ENCODE measurements at regions not wholly inside any gene's neighbourhood (a gene's known extent, or its start where the extent isn't known, plus 50 kb on each side); places are given as distances from the start of the nearest gene placed in this dataset.
A peak's percentile ranks its signal among the peaks of the same experiment; 100 is the strongest.

GRCh38 chr12:127536833-127537428 is 730.0 kb upstream of the TMEM132C start:
- no peak for DNase-seq (ENCODE audit: low spot score)

DNA sequence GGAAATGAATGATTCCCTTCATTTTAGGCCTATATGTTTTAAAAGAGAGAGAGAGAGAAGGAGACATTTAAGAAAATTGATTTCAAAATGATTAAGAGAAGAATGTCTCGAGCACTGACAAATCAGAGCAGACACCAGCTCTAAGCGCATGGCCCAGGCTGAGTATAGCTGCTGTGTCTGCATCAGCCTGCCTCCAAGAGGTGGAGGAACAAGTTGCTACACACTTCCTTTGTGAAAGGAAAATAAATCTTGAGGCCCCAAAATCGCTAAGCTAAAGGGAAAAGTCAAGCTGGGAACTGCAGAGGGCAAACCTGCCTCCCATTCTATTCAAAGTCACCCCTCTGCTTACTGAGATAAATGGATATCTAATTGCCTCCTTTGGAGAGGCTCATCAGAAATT is 728.7 kb upstream of the TMEM132C start:
- DNase-seq (ENCODE audit: low spot score): no peak

DNA sequence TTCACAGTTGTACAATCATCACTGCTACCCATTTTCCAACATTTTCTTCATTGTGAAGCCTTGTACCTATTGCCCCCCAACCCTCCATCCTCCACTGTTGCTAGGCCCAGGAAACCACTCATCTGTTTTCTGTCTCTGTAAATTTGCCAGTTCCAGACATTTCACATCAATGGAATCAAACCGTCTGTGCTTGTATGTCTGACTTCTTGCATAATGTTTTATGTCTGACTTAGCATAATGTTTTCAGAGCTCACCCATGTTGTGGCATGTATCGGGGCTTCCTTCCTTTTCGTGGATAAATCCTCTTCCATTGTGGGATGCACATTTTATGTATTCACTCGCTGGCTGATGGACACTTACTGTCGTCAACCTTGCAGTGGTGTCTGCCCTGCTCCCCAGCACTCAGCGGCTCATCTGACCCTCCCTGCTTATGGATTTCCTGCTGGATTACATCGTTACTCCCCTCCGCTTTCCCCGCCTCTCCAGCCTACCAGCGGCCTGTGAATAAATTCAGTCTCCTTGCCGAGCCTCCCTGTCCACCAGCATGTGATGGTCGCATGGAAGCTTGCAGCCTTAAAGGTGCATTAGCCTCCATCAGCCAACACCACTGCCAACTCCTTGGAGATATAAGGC is 727.6 kb upstream of the TMEM132C start:
- no peak for DNase-seq (ENCODE audit: low spot score)

DNA sequence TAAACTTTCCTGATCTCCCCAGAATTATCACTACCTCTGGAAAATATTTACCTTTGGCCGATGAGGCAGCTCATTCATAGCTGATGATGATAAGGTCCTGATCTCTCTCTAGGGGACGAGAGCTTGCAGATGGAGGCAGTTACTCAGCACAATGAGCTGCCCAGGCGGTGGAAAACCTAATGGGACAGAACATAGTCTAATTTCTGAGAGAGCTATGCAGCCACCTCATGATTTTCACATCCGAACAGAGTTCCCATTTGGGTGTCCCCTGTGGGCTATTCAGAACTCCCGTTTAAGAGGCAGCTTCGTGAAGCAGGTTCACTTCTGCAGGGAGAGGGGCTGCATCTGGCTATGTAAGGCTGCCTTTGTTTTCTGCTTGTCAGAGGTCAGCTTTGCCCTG is 724.6 kb upstream of the TMEM132C start:
- DNase-seq (ENCODE audit: low spot score): no peak

GRCh38 chr12:127542931-127543330 is 724.0 kb upstream of the TMEM132C start:
- DNase-seq (ENCODE audit: low spot score): no peak

GRCh38 chr12:127546721-127547505 is 720.1 kb upstream of the TMEM132C start:
- no peak for DNase-seq (ENCODE audit: low spot score)

- DNase-seq (ENCODE audit: low spot score): no peak
Measured at GRCh38 chr12:127548123-127548553, 718.8 kb upstream of the TMEM132C start.

DNA sequence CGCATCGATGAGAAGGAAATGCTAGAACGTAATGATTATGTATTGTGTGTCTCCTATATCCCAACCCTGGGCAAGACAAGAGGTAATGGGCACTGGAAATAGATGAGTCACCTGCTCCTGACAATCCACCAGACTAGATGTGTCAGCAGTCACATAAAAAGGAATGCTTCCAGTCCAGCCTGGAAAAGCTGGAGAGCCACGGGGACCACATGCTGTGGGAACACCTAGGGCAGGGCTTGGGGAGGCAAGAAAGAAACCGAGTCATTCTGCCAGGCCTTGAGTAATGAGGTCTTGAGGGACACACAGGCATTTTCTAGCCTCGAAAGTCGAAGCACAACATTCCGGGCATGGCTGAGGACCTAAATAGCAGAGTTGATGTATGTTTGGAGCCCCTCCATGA is 716.7 kb upstream of the TMEM132C start:
- DNase-seq (ENCODE audit: low spot score): no peak

GRCh38 chr12:127552838-127553237 is 714.1 kb upstream of the TMEM132C start:
- DNase-seq (ENCODE audit: low spot score): no peak

- DNase-seq (ENCODE audit: low spot score): no peak
Measured at GRCh38 chr12:127555071-127555470, 711.9 kb upstream of the TMEM132C start.

GRCh38 chr12:127556231-127556886 is 710.6 kb upstream of the TMEM132C start:
- no peak for DNase-seq (ENCODE audit: low spot score)

DNA sequence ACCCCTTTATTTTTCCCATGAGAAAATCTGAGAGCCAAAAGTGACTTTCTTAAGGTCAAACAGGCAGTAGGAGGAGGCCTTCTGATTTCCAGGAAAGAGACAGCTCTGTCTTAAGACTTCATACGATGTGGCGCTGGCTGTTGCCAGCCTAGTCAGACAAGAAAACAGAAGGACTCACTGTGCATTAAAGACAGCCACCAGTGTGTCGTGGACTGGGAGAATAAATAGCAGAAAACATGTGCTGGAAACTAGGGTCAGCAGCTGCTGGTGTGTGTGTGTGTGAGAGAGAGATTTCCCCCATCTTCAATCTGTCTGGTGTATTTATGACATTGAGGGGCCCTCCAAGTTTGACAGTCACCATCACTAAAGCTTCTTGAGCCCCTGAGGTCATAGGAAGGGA is 708.6 kb upstream of the TMEM132C start:
- no peak for DNase-seq (ENCODE audit: low spot score)

GRCh38 chr12:127559349-127560040 is 707.5 kb upstream of the TMEM132C start:
- DNase-seq (ENCODE audit: low spot score): peak; percentile 13

DNA sequence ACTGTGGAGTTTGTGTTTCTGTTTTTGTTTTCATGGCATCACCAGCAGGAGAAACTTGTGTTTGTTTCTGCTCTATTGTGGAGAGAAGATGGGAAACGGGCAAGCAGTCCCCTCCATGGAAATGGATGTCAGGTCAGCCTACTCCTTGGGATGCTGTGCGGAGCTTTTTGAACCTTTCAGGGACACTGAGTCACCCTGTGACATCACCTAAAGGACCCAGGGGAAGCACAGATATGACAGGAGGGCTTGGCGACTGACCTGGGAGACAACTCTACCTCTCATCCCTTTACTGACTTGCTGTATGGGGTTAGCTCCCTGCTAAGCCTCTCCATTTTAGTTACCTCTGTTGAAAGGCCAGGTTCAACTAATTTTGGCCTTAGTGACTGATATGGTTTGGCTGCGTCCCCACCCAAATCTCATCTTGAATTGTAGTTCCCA is 706.9 kb upstream of the TMEM132C start:
- no peak for DNase-seq (ENCODE audit: low spot score)

DNA sequence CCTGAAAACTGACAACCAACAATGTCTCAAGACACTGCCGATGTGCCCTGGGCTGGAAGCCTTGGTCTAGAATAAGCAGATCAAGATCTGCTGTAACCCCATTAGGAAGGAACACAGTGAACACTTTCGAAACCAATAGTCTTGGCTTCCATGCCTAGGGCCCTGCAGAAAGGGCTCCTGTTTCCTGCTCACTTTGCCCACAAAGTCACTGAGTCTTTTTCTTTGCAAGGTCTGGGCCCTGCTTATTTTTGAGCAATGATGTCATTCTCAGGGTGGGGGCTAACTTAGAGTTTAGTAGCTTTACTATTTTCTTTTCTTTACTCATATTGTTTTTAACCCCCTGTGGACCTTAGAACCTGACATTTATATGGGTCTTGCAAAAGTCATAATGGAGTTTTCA is 704.2 kb upstream of the TMEM132C start:
- no peak for DNase-seq (ENCODE audit: low spot score)

DNA sequence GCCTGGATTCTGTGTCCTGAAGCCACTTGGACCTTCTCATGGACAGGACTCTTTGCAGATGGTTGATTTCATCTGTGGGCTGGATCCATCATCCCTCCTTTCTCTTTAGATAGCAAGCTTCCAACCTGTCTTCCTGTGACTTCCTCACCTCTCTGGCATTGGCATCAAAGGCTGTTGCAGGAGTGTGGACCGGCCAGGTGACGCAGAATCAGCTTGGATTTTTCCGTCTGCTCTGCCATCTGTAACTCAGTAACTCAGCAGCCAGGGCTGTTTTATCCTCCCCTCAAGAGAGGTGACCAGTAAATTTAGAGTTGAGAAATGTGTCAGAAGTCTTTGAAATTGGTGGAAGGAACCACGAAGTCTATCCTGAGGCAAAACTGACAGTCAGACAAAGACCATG is 701.7 kb upstream of the TMEM132C start:
- no peak for DNase-seq (ENCODE audit: low spot score)

GRCh38 chr12:127567531-127567930 is 699.4 kb upstream of the TMEM132C start:
- no peak for DNase-seq (ENCODE audit: low spot score)

DNA sequence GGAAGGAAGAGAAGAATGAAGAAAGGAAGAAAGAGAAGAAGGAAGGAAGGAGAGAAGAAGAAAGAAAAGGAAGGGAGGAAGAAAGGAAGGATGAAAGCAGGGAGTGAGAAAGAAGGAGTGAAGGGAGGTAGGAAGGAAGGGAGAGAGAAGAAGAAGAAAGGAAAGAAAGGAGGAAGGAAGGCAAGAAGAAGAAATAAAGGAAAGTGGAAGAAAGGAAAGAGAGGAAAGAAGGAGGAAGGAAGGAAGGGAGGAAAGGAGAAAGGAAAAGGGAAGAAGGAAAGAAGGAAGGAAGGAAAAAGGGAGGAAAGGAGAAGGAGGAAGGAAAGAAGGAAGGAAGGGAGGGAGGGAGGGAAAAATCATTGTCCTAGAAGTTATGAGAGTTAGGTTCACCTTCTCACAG is 696.6 kb upstream of the TMEM132C start:
- DNase-seq (ENCODE audit: low spot score): no peak

DNA sequence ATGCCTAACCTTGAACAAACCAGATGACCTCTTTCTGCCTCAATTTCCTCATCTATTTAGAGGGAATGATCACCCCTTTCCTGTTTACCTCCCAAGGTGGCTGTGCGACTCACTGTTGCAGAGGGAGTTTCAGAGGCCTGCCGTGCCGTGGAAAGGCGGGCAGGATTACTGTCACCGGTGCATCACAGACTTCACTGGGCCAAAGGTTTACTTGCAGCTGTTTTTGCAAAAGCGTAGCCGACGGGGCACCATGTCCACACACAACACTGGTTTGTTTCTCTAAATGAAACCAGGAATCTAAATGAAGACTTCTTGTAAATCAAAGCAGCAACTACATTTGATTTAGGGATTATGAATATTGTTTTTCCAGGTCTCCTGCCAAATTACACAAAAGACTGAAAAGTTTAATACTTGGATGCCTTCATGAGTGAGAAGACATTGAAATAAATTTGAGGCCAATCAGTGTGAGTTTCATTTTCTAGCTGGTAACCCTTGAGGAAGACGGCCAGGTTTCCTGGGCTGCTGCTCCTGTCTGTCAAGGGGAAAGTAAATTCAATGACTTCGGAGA is 696.1 kb upstream of the TMEM132C start:
- DNase-seq (ENCODE audit: low spot score): no peak

- DNase-seq (ENCODE audit: low spot score): no peak
Measured at GRCh38 chr12:127571578-127571977, 695.4 kb upstream of the TMEM132C start.

DNA sequence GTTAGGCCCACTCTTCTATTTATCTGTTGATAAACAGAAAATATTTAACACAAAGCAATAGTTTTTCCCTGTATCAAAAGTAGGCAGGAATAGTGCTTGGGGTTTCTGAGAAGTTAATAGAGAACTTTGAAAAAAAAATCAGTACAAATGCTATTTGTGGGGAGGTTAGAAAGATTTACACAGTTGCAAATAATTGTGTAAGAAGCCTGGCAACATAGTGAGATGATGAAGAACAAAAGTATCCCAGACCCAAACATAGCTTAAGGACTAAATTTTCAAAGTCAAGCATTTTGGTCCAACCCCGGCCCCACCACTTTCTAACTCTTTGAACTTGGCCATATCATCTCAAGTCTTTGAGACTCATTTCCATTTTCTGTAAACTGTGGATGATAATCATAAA is 687.5 kb upstream of the TMEM132C start:
- DNase-seq (ENCODE audit: low spot score): no peak

GRCh38 chr12:127582074-127582473 is 684.9 kb upstream of the TMEM132C start:
- no peak for DNase-seq (ENCODE audit: low spot score)
